Panc1 (cell line): ENCODE measurements at regions not wholly inside any gene's neighbourhood (a gene's known extent, or its start where the extent isn't known, plus 50 kb on each side); places are given as distances from the start of the nearest gene placed in this dataset.

ENCODE experiments used
- ATAC-seq: fragments of 200-7000 bp; cut with Tn5 transposase; 2 replicates; pipeline ENCODE4 v1.9.1; 2020; ENCODE audit warnings: mild to moderate bottlenecking, moderate library complexity
- BruUV-seq: library from RNA; stranded (reverse); fragments of 400-500 nt; replicated peaks from 2 replicates; lab custom pipeline; 2021; lab: Mats Ljungman, UMichigan
- CTCF ChIA-PET: fragments of 300-600 bp; sonication (Branson Sonifier 250); formaldehyde crosslinking; loops from one replicate; lab custom pipeline; 2022; ENCODE audit warnings: antibody characterized with exemption; lab: Charles Lee
- POLR2A ChIA-PET: fragments of 300-600 bp; sonication (Branson Sonifier 250); formaldehyde crosslinking; loops from one replicate; lab custom pipeline; 2022; ENCODE audit warnings: antibody characterized with exemption; lab: Charles Lee
- DNase-seq: peaks from one replicate; pipeline ENCODE4 v3.0.0-alpha.2; 2010; ENCODE audit warnings: low read depth, low spot score
- H3K27ac ChIP-seq: 2 replicates; pipeline ENCODE4 v1.5.1; 2011; ENCODE audit warnings: mild to moderate bottlenecking, low read length, inconsistent platforms
- H3K27me3 ChIP-seq: fragments of 200-500 bp; sonication (Bioruptor generic); 2 replicates; pipeline ENCODE4 v1.6.0; 2014; ENCODE audit warnings: low read length, inconsistent platforms; ENCODE audit not compliant: control insufficient read depth, insufficient read depth
- H3K36me3 ChIP-seq: fragments of 200-500 bp; sonication (Bioruptor generic); 2 replicates; pipeline ENCODE4 v1.5.1; 2014; ENCODE audit warnings: inconsistent platforms, mild to moderate bottlenecking, low read length, moderate library complexity; ENCODE audit not compliant: control insufficient read depth, insufficient read depth
- H3K4me1 ChIP-seq: 2 replicates; pipeline ENCODE4 v1.5.1; 2011; ENCODE audit warnings: inconsistent platforms, mild to moderate bottlenecking, low read length, moderate library complexity; ENCODE audit not compliant: control insufficient read depth, insufficient read depth
- H3K4me3 ChIP-seq, 2 experiments: 2 replicates each; pipeline ENCODE4 v1.5.1; 2011 to 2012; ENCODE audit warnings: low read depth in 2 of 2, low read length in 2 of 2, mild to moderate bottlenecking in 2 of 2, inconsistent platforms in 1 of 2, moderate library complexity in 1 of 2
- H3K9me3 ChIP-seq: fragments of 200-500 bp; sonication (Bioruptor generic); 2 replicates; pipeline ENCODE4 v1.5.1; 2014; ENCODE audit warnings: low read depth, mild to moderate bottlenecking, inconsistent platforms, low read length, moderate library complexity; ENCODE audit not compliant: control insufficient read depth, insufficient read depth
- CTCF ChIP-seq: fragments of 450-650 bp; IDR thresholded peaks from 2 replicates; pipeline ENCODE4 v1.5.1; 2017; ENCODE audit warnings: mild to moderate bottlenecking
- POLR2AphosphoS5 ChIP-seq: IDR thresholded peaks from 2 replicates; pipeline ENCODE4 v1.6.1; 2012; ENCODE audit warnings: mild to moderate bottlenecking, low read depth, low read length, moderate library complexity
- REST ChIP-seq, 2 experiments: IDR thresholded peaks; 2 replicates each; pipeline ENCODE4 v1.6.1; 2011 to 2012; ENCODE audit warnings: low read depth in 2 of 2, control low read depth in 1 of 2, low read length in 1 of 2, mild to moderate bottlenecking in 1 of 2, moderate library complexity in 1 of 2; ENCODE audit not compliant: insufficient read depth in 1 of 2
- SIN3A ChIP-seq: IDR thresholded peaks from 2 replicates; pipeline ENCODE4 v1.6.1; 2012; ENCODE audit warnings: low read depth, mild to moderate bottlenecking, low read length, moderate library complexity, borderline replicate concordance; ENCODE audit not compliant: insufficient read depth
- TCF7L2 ChIP-seq: IDR thresholded peaks from 2 replicates; pipeline ENCODE4 v1.6.1; 2011; ENCODE audit warnings: mild to moderate bottlenecking, low read depth, low read length, inconsistent platforms
- in situ Hi-C: cut with HindIII; loops from 2 replicates; pipeline ENCODE4 v1.10.0; 2016; ENCODE audit warnings: low sequenced_read_pairs, low pct_unique_long_range_greater_than_20kb
- intact Hi-C: fragments of 100-400 bp; cut with micrococcal nuclease; formaldehyde crosslinking; loops from one replicate; pipeline ENCODE4 v1.10.0; 2022; ENCODE audit not compliant: unreplicated experiment

DNA sequence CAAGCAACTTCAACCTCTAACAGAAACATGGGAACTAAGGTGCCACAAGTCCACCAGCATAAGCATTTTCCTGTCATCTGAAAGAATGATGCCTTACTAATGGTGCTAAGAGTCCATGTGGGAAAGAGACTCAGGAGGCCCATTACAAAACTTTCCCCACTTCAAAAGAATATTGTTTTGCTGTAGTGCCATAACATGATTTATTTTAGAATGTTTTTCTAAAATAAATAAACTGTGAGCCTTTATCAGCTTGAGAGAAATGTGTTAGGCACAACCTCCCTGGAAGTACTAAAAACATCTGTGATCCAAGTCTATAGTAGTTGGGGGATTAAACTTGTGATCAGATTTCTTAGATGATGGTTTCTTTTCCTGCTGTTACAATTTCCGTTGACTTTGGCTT, 330.1 kb upstream of the MAP3K7 start:
- ChIA-PET POLR2A (no interaction called here), CTCF (no interaction called here)
- BruUV-seq: no TSS peak
- Histone ChIP-seq H3K4me1 (no peaks in the 10 kb centered on the region), H3K36me3 (no peaks in the 10 kb centered on the region), H3K27ac (no peak overlapping the region), H3K9me3 (no peaks in the 10 kb centered on the region), H3K4me3 (no peak overlapping the region), H3K27me3 (no peaks in the 10 kb centered on the region; the same call in 1 of the 2 replicates)
- ATAC-seq: no peak
- intact Hi-C loops (no loop called here), in situ Hi-C loops (no loop called here)
- TF ChIP-seq POLR2AphosphoS5: no peak
- no peak for TF ChIP-seq SIN3A
- no peak for TF ChIP-seq TCF7L2
- no peak for TF ChIP-seq CTCF
- no peak for TF ChIP-seq REST (IDR thresholded peaks at IDR 0.05; ENCODE audit: insufficient read depth in 1 of 2, low read depth in 2 of 2, low read length in 1 of 2)
- no peak for DNase-seq

- Histone ChIP-seq H3K27me3 (no peaks in the 10 kb centered on the region), H3K27ac (no peak overlapping the region), H3K4me3 (no peak overlapping the region), H3K9me3 (no peaks in the 10 kb centered on the region), H3K4me1 (no peaks in the 10 kb centered on the region), H3K36me3 (no peaks in the 10 kb centered on the region)
- BruUV-seq: no TSS peak
- in situ Hi-C loops: no loop called here
- POLR2A ChIA-PET: no interaction called here
- ATAC-seq (no peak), DNase-seq (no peak)
- CTCF ChIA-PET: no interaction called here
- intact Hi-C loops: no loop called here
- no peak for TF ChIP-seq CTCF
- TF ChIP-seq SIN3A: no peak
- no peak for TF ChIP-seq POLR2AphosphoS5
- no peak for TF ChIP-seq TCF7L2
- TF ChIP-seq REST (IDR thresholded peaks at IDR 0.05; ENCODE audit: insufficient read depth in 1 of 2, low read depth in 2 of 2, low read length in 1 of 2): no peak
Measured at GRCh38 chr6:90915224-90915915, 328.5 kb upstream of the MAP3K7 start.
